Activated naive CD4-positive, alpha-beta T cell treated with anti-CD3 and anti-CD28 coated beads, Interleukin-2, amount 50 U/mL, for 72 hours (primary cell): ENCODE measurements at regions not wholly inside any gene's neighbourhood (a gene's known extent, or its start where the extent isn't known, plus 50 kb on each side); places are given as distances from the start of the nearest gene placed in this dataset.

Experiments
- ATAC-seq, 2 donors: fragments of 150-1000 bp; cut with Tn5 transposase; 2 replicates each; pipeline ENCODE4 v1.10.0; 2021; ENCODE audit warnings: mild to moderate bottlenecking in 2 of 2, moderate library complexity in 2 of 2
- DNase-seq, 2 donors: peaks; one replicate each; pipeline ENCODE4 v3.0.0; 2021 to 2022; ENCODE audit warnings: low spot score in 2 of 2
- H3K27ac Mint-ChIP-seq, 2 donors: one replicate each; pipeline ENCODE4 v1.8.0; 2022; ENCODE audit warnings: mild to moderate bottlenecking in 2 of 2, mixed read lengths in 2 of 2
- H3K36me3 Mint-ChIP-seq, 2 donors: one replicate each; pipeline ENCODE4 v1.8.0; 2022; ENCODE audit warnings: mixed read lengths in 2 of 2
- H3K9me3 Mint-ChIP-seq, 2 donors: one replicate each; pipeline ENCODE4 v1.8.0; 2022; ENCODE audit warnings: mixed read lengths in 2 of 2

GRCh38 chr2:16215902-16216557, 275.7 kb downstream of the MYCN start:
- Mint-ChIP-seq H3K27ac (no peak overlapping the region), H3K9me3 (no peaks in the 10 kb centered on the region)
- DNase-seq: no peak

GRCh38 chr2:16214861-16215260, 274.5 kb downstream of the MYCN start:
- no peaks in the 10 kb centered on the region for H3K36me3 Mint-ChIP-seq
- DNase-seq (no peak), ATAC-seq (no peak)
- H3K9me3 Mint-ChIP-seq: no peaks in the 10 kb centered on the region
- H3K27ac Mint-ChIP-seq: no peak overlapping the region

More at GRCh38 chr2:16215902-16216557, 275.7 kb downstream of the MYCN start:
- no peak for ATAC-seq
- no peaks in the 10 kb centered on the region for H3K36me3 Mint-ChIP-seq

GRCh38 chr2:16214391-16214790, 274.0 kb downstream of the MYCN start:
- Mint-ChIP-seq H3K27ac (no peak overlapping the region), H3K9me3 (no peaks in the 10 kb centered on the region), H3K36me3 (no peaks in the 10 kb centered on the region)
- ATAC-seq: no peak
- DNase-seq: no peak

- DNase-seq (no peak), ATAC-seq (no peak)
- H3K27ac Mint-ChIP-seq: no peak overlapping the region
- H3K9me3 Mint-ChIP-seq: peaks cover 0 to 4% of the 10 kb centered on the region in 2 donors
- H3K36me3 Mint-ChIP-seq: no peaks in the 10 kb centered on the region
Observed at GRCh38 chr2:16212321-16212720, 272.0 kb downstream of the MYCN start.

GRCh38 chr2:16211341-16211740, 271.0 kb downstream of the MYCN start:
- ATAC-seq: no peak

GRCh38 chr2:16210841-16211240, 270.5 kb downstream of the MYCN start:
- Mint-ChIP-seq H3K27ac (no peak overlapping the region), H3K9me3 (peaks cover 0 to 4% of the 10 kb centered on the region in 2 donors), H3K36me3 (no peaks in the 10 kb centered on the region)
- DNase-seq: no peak
- no peak for ATAC-seq

More at GRCh38 chr2:16211341-16211740, 271.0 kb downstream of the MYCN start:
- no peak for DNase-seq
- Mint-ChIP-seq H3K9me3 (peaks cover 0 to 4% of the 10 kb centered on the region in 2 donors), H3K36me3 (no peaks in the 10 kb centered on the region), H3K27ac (no peak overlapping the region)

GRCh38 chr2:16209799-16210198, 269.4 kb downstream of the MYCN start:
- peaks cover 0 to 4% of the 10 kb centered on the region in 2 donors for H3K9me3 Mint-ChIP-seq
- no peak overlapping the region for H3K27ac Mint-ChIP-seq
- ATAC-seq: no peak
- no peak for DNase-seq
- no peaks in the 10 kb centered on the region for H3K36me3 Mint-ChIP-seq

- ATAC-seq: no peak
- H3K27ac Mint-ChIP-seq: no peak overlapping the region
- no peak for DNase-seq
Observed at GRCh38 chr2:16208921-16209320, 268.6 kb downstream of the MYCN start.

GRCh38 chr2:16208241-16208797, 268.0 kb downstream of the MYCN start:
- H3K36me3 Mint-ChIP-seq: no peaks in the 10 kb centered on the region
- H3K27ac Mint-ChIP-seq: no peak overlapping the region
- ATAC-seq (no peak), DNase-seq (no peak)
- H3K9me3 Mint-ChIP-seq: peaks cover 0 to 4% of the 10 kb centered on the region in 2 donors

More at GRCh38 chr2:16208921-16209320, 268.6 kb downstream of the MYCN start:
- Mint-ChIP-seq H3K9me3 (peaks cover 0 to 4% of the 10 kb centered on the region in 2 donors), H3K36me3 (no peaks in the 10 kb centered on the region)

GRCh38 chr2:16207611-16208010, 267.3 kb downstream of the MYCN start:
- ATAC-seq: no peak
- DNase-seq: no peak
- peaks cover 0 to 4% of the 10 kb centered on the region in 2 donors for H3K9me3 Mint-ChIP-seq

GRCh38 chr2:16207151-16207550, 266.8 kb downstream of the MYCN start:
- Mint-ChIP-seq H3K27ac (no peak overlapping the region), H3K36me3 (no peaks in the 10 kb centered on the region), H3K9me3 (peaks cover 0 to 4% of the 10 kb centered on the region in 2 donors)
- ATAC-seq (no peak), DNase-seq (no peak)

More at GRCh38 chr2:16207611-16208010, 267.3 kb downstream of the MYCN start:
- Mint-ChIP-seq H3K27ac (no peak overlapping the region), H3K36me3 (no peaks in the 10 kb centered on the region)

- peaks cover 0 to 4% of the 10 kb centered on the region in 2 donors for H3K9me3 Mint-ChIP-seq
- no peak overlapping the region for H3K27ac Mint-ChIP-seq
- no peak for ATAC-seq
- no peaks in the 10 kb centered on the region for H3K36me3 Mint-ChIP-seq
- DNase-seq: no peak
Observed at GRCh38 chr2:16206191-16206944, 266.0 kb downstream of the MYCN start.

GRCh38 chr2:16205631-16206030, 265.3 kb downstream of the MYCN start:
- ATAC-seq (no peak), DNase-seq (no peak)

GRCh38 chr2:16204886-16205620, 264.7 kb downstream of the MYCN start:
- ATAC-seq: no peak
- DNase-seq: no peak
- H3K9me3 Mint-ChIP-seq: peaks cover 0 to 4% of the 10 kb centered on the region in 2 donors
- no peaks in the 10 kb centered on the region for H3K36me3 Mint-ChIP-seq
- H3K27ac Mint-ChIP-seq: no peak overlapping the region

More at GRCh38 chr2:16205631-16206030, 265.3 kb downstream of the MYCN start:
- Mint-ChIP-seq H3K36me3 (no peaks in the 10 kb centered on the region), H3K27ac (peak overlapping the region in 1 of 2 donors; percentile 24), H3K9me3 (peaks cover 0 to 4% of the 10 kb centered on the region in 2 donors)

- no peak for DNase-seq
- no peak for ATAC-seq
- Mint-ChIP-seq H3K27ac (no peak overlapping the region), H3K36me3 (no peaks in the 10 kb centered on the region), H3K9me3 (peaks cover 0 to 4% of the 10 kb centered on the region in 2 donors)
Observed at GRCh38 chr2:16204251-16204650, 263.9 kb downstream of the MYCN start.

- Mint-ChIP-seq H3K27ac (no peak overlapping the region), H3K9me3 (peaks cover 0 to 4% of the 10 kb centered on the region in 2 donors), H3K36me3 (no peaks in the 10 kb centered on the region)
- DNase-seq: no peak
- no peak for ATAC-seq
Observed at GRCh38 chr2:16203691-16204090, 263.3 kb downstream of the MYCN start.

GRCh38 chr2:16203069-16203468, 262.7 kb downstream of the MYCN start:
- ATAC-seq (no peak), DNase-seq (no peak)
- Mint-ChIP-seq H3K27ac (no peak overlapping the region), H3K36me3 (no peaks in the 10 kb centered on the region), H3K9me3 (no peaks in the 10 kb centered on the region)
